GM21515 (cell line): ENCODE measurements at regions not wholly inside any gene's neighbourhood (a gene's known extent, or its start where the extent isn't known, plus 50 kb on each side); places are given as distances from the start of the nearest gene placed in this dataset.
"Not testable (repeated sequence)": the region's sequence is repeated elsewhere in the genome, so short reads cannot be mapped to it uniquely, and the experiment has no call there.

Experiments used
- ATAC-seq: cut with Tn5 transposase; IDR thresholded peaks from one replicate; pipeline ENCODE4 v1.9.1; 2021; ENCODE audit not compliant: unreplicated experiment

GRCh38 chr12:65673156-65673690 lies 151.1 kb upstream of the HMGA2 start:
- ATAC-seq, result no peak

GRCh38 chr12:65673732-65674131 lies 150.6 kb upstream of the HMGA2 start:
- ATAC-seq, result no peak

- no peak for ATAC-seq
These were observed 149.1 kb upstream of the HMGA2 start for GRCh38 chr12:65675141-65675621.

GRCh38 chr12:65678172-65678571 lies 146.1 kb upstream of the HMGA2 start:
- ATAC-seq, result not testable (repeated sequence)

GRCh38 chr12:65681226-65681625 lies 143.1 kb upstream of the HMGA2 start:
- ATAC-seq, result no peak

- no peak for ATAC-seq
These were observed 142.2 kb upstream of the HMGA2 start for GRCh38 chr12:65682112-65682511.

GRCh38 chr12:65684906-65685305 lies 139.4 kb upstream of the HMGA2 start:
- ATAC-seq, result no peak

- no peak for ATAC-seq
These were observed 138.8 kb upstream of the HMGA2 start for GRCh38 chr12:65685514-65685913.

- no peak for ATAC-seq
These were observed 134.8 kb upstream of the HMGA2 start for GRCh38 chr12:65689508-65689907.

- no peak for ATAC-seq
These were observed 133.8 kb upstream of the HMGA2 start for GRCh38 chr12:65690477-65690876.

- ATAC-seq, result no peak
These were observed 130.2 kb upstream of the HMGA2 start for GRCh38 chr12:65694130-65694529.

GRCh38 chr12:65695113-65695865 lies 129.0 kb upstream of the HMGA2 start:
- ATAC-seq, result no peak

GRCh38 chr12:65696227-65696626 lies 128.1 kb upstream of the HMGA2 start:
- no peak for ATAC-seq

GRCh38 chr12:65699251-65699650 lies 125.0 kb upstream of the HMGA2 start:
- ATAC-seq, result no peak

GRCh38 chr12:65703176-65703575 lies 121.1 kb upstream of the HMGA2 start:
- no peak for ATAC-seq

- no peak for ATAC-seq
These were observed 118.9 kb upstream of the HMGA2 start for GRCh38 chr12:65705380-65705876.

- ATAC-seq, result no peak
These were observed 117.2 kb upstream of the HMGA2 start for GRCh38 chr12:65707051-65707450.

- ATAC-seq, result no peak
These were observed 111.9 kb upstream of the HMGA2 start for GRCh38 chr12:65712260-65713004.

- no peak for ATAC-seq
These were observed 108.3 kb upstream of the HMGA2 start for GRCh38 chr12:65715961-65716360.

GRCh38 chr12:65720136-65721130 lies 103.8 kb upstream of the HMGA2 start:
- ATAC-seq, result no peak
